Uterus (tissue), 2 donors: ENCODE measurements at regions not wholly inside any gene's neighbourhood (a gene's known extent, or its start where the extent isn't known, plus 50 kb on each side); places are given as distances from the start of the nearest gene placed in this dataset.

Source experiments
- CTCF ChIP-seq, 4 experiments: fragments of 200-600 bp in 2 of 4; fragments of 450-650 bp in 2 of 4; sonication (generic) in 2 of 4; IDR thresholded peaks; one replicate each; pipeline ENCODE4 v1.5.1; 2016 to 2019; ENCODE audit warnings: antibody characterized with exemption in 4 of 4, mild to moderate bottlenecking in 2 of 4, moderate library complexity in 1 of 4
- POLR2A ChIP-seq, 2 donors: fragments of 450-650 bp; IDR thresholded peaks; one replicate each; pipeline ENCODE4 v1.6.1; 2016; ENCODE audit warnings: antibody characterized with exemption in 2 of 2, mild to moderate bottlenecking in 1 of 2, moderate library complexity in 1 of 2

- no peak for TF ChIP-seq CTCF (IDR thresholded peaks at IDR 0.05)
- TF ChIP-seq POLR2A (IDR thresholded peaks at IDR 0.05): no peak
Observed at GRCh38 chr5:75002271-75002670, 50.1 kb downstream of the GCNT4 start.
